ENCODE measurements at regions not wholly inside any gene's neighbourhood (a gene's known extent, or its start where the extent isn't known, plus 50 kb on each side); places are given as distances from the start of the nearest gene placed in this dataset.

GRCh38 chr18:41390309-41390708 lies 564.7 kb upstream of the PIK3C3 start:
- no peak overlapping the region for H3K4me3 Mint-ChIP-seq (ENCODE audit: unreplicated experiment)
- no peak for TF ChIP-seq EZH2 (IDR thresholded peaks at IDR 0.05; ENCODE audit: insufficient read depth, low read length)
- no peak for TF ChIP-seq CTCF (IDR thresholded peaks at IDR 0.05; ENCODE audit: insufficient read depth, low read depth, low read length)
- H4K20me1 ChIP-seq (ENCODE audit: insufficient read depth, low read length) = no peaks in the 10 kb centered on the region
- H3K9me3 Mint-ChIP-seq (ENCODE audit: unreplicated experiment) = no peaks in the 10 kb centered on the region
- no peak for DNase-seq (ENCODE audit: low read depth)
- peaks cover 5% of the 10 kb centered on the region for H3K4me1 ChIP-seq (ENCODE audit: insufficient read depth, low read length)
- H3K27ac ChIP-seq (ENCODE audit: low read depth, low read length) = no peak overlapping the region
- H3K27me3 Mint-ChIP-seq (ENCODE audit: low read depth, unreplicated experiment) = peaks cover 2% of the 10 kb centered on the region
- no peak overlapping the region for H2AFZ ChIP-seq (ENCODE audit: low read depth, low read length)
- no peak overlapping the region for H3K9ac ChIP-seq (ENCODE audit: low read length)
- H3K4me1 Mint-ChIP-seq (ENCODE audit: low read depth, unreplicated experiment) = peaks cover 11% of the 10 kb centered on the region
- no peaks in the 10 kb centered on the region for H3K9me3 ChIP-seq (ENCODE audit: insufficient read depth, low read depth, low read length)
- H3K4me3 ChIP-seq (ENCODE audit: insufficient read depth, low read depth, low read length) = no peak overlapping the region
- H3K79me2 ChIP-seq (ENCODE audit: insufficient read depth, low read length) = no peaks in the 10 kb centered on the region
- H3K27me3 ChIP-seq (ENCODE audit: insufficient read depth, low read length) = no peaks in the 10 kb centered on the region
- no peak overlapping the region for H3K27ac Mint-ChIP-seq (ENCODE audit: unreplicated experiment)
- no peak overlapping the region for H3K4me2 ChIP-seq (ENCODE audit: low read length)
- no peak for FAIRE-seq
- no peaks in the 10 kb centered on the region for H3K36me3 Mint-ChIP-seq (ENCODE audit: low read depth, unreplicated experiment)
- H3K36me3 ChIP-seq (ENCODE audit: insufficient read depth, low read length) = no peaks in the 10 kb centered on the region

GRCh38 chr18:41378598-41378997 lies 576.4 kb upstream of the PIK3C3 start:
- H3K27me3 ChIP-seq (ENCODE audit: insufficient read depth, low read length) = no peaks in the 10 kb centered on the region
- no peaks in the 10 kb centered on the region for H3K4me1 ChIP-seq (ENCODE audit: insufficient read depth, low read length)
- Mint-ChIP-seq H3K36me3 (ENCODE audit: low read depth, unreplicated experiment) (no peaks in the 10 kb centered on the region), H3K27me3 (ENCODE audit: low read depth, unreplicated experiment) (no peaks in the 10 kb centered on the region), H3K4me1 (ENCODE audit: low read depth, unreplicated experiment) (no peaks in the 10 kb centered on the region), H3K9me3 (ENCODE audit: unreplicated experiment) (no peaks in the 10 kb centered on the region), H3K4me3 (ENCODE audit: unreplicated experiment) (no peak overlapping the region), H3K27ac (ENCODE audit: unreplicated experiment) (no peak overlapping the region)
- DNase-seq (ENCODE audit: low read depth) (peak; percentile 45), FAIRE-seq (peak; percentile 26)
- H3K27ac ChIP-seq (ENCODE audit: low read depth, low read length) = no peak overlapping the region
- peak; percentile 34 for TF ChIP-seq CTCF (IDR thresholded peaks at IDR 0.05; ENCODE audit: insufficient read depth, low read depth, low read length)
- TF ChIP-seq EZH2 (IDR thresholded peaks at IDR 0.05; ENCODE audit: insufficient read depth, low read length) = no peak
- no peaks in the 10 kb centered on the region for H3K9me3 ChIP-seq (ENCODE audit: insufficient read depth, low read depth, low read length)
- H3K79me2 ChIP-seq (ENCODE audit: insufficient read depth, low read length) = no peaks in the 10 kb centered on the region
- no peak overlapping the region for H3K9ac ChIP-seq (ENCODE audit: low read length)
- no peak overlapping the region for H2AFZ ChIP-seq (ENCODE audit: low read depth, low read length)
- H3K4me2 ChIP-seq (ENCODE audit: low read length) = peak overlapping the region; percentile 45
- no peaks in the 10 kb centered on the region for H3K36me3 ChIP-seq (ENCODE audit: insufficient read depth, low read length)
- H4K20me1 ChIP-seq (ENCODE audit: insufficient read depth, low read length) = no peaks in the 10 kb centered on the region
- no peak overlapping the region for H3K4me3 ChIP-seq (ENCODE audit: insufficient read depth, low read depth, low read length)

GRCh38 chr18:41373612-41374011 lies 581.4 kb upstream of the PIK3C3 start:
- no peak overlapping the region for H3K27ac Mint-ChIP-seq (ENCODE audit: unreplicated experiment)

More at GRCh38 chr18:41373612-41374011, 581.4 kb upstream of the PIK3C3 start:
- no peak overlapping the region for H3K4me2 ChIP-seq (ENCODE audit: low read length)
- no peak overlapping the region for H3K9ac ChIP-seq (ENCODE audit: low read length)
- Mint-ChIP-seq H3K4me1 (ENCODE audit: low read depth, unreplicated experiment) (peaks cover 5% of the 10 kb centered on the region), H3K27me3 (ENCODE audit: low read depth, unreplicated experiment) (no peaks in the 10 kb centered on the region), H3K36me3 (ENCODE audit: low read depth, unreplicated experiment) (no peaks in the 10 kb centered on the region), H3K4me3 (ENCODE audit: unreplicated experiment) (no peak overlapping the region), H3K9me3 (ENCODE audit: unreplicated experiment) (peaks cover 1% of the 10 kb centered on the region)
- H3K36me3 ChIP-seq (ENCODE audit: insufficient read depth, low read length) = no peaks in the 10 kb centered on the region
- H3K9me3 ChIP-seq (ENCODE audit: insufficient read depth, low read depth, low read length) = no peaks in the 10 kb centered on the region
- no peaks in the 10 kb centered on the region for H3K4me1 ChIP-seq (ENCODE audit: insufficient read depth, low read length)
- no peaks in the 10 kb centered on the region for H4K20me1 ChIP-seq (ENCODE audit: insufficient read depth, low read length)
- H3K79me2 ChIP-seq (ENCODE audit: insufficient read depth, low read length) = no peaks in the 10 kb centered on the region
- no peak overlapping the region for H2AFZ ChIP-seq (ENCODE audit: low read depth, low read length)
- H3K27me3 ChIP-seq (ENCODE audit: insufficient read depth, low read length) = no peaks in the 10 kb centered on the region
- no peak for DNase-seq (ENCODE audit: low read depth)
- FAIRE-seq = no peak
- no peak for TF ChIP-seq CTCF (IDR thresholded peaks at IDR 0.05; ENCODE audit: insufficient read depth, low read depth, low read length)
- TF ChIP-seq EZH2 (IDR thresholded peaks at IDR 0.05; ENCODE audit: insufficient read depth, low read length) = no peak
- no peak overlapping the region for H3K4me3 ChIP-seq (ENCODE audit: insufficient read depth, low read depth, low read length)
- no peak overlapping the region for H3K27ac ChIP-seq (ENCODE audit: low read depth, low read length)
